ENCODE measurements at regions not wholly inside any gene's neighbourhood (a gene's known extent, or its start where the extent isn't known, plus 50 kb on each side); places are given as distances from the start of the nearest gene placed in this dataset.

DNA sequence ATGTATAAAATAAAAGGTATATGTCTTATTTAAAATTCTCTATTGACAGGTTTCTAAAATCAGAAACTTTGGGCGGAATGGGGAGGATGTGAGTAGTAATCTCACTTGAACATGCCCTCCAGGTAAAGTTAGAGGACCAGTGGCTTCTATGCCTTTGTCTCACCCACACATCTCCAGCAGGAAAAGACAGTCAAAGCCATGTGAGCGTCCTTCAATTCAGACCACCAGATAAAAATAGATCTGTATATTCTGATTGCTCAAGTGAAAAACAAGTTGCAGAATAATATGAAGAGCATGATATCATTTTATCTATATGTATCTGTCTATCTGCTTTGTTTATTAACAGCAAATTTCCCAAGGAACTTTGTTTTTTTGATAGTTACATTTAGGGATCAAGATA lies 152.2 kb downstream of the TMCO5A start:
- TF ChIP-seq, protein P1, sequence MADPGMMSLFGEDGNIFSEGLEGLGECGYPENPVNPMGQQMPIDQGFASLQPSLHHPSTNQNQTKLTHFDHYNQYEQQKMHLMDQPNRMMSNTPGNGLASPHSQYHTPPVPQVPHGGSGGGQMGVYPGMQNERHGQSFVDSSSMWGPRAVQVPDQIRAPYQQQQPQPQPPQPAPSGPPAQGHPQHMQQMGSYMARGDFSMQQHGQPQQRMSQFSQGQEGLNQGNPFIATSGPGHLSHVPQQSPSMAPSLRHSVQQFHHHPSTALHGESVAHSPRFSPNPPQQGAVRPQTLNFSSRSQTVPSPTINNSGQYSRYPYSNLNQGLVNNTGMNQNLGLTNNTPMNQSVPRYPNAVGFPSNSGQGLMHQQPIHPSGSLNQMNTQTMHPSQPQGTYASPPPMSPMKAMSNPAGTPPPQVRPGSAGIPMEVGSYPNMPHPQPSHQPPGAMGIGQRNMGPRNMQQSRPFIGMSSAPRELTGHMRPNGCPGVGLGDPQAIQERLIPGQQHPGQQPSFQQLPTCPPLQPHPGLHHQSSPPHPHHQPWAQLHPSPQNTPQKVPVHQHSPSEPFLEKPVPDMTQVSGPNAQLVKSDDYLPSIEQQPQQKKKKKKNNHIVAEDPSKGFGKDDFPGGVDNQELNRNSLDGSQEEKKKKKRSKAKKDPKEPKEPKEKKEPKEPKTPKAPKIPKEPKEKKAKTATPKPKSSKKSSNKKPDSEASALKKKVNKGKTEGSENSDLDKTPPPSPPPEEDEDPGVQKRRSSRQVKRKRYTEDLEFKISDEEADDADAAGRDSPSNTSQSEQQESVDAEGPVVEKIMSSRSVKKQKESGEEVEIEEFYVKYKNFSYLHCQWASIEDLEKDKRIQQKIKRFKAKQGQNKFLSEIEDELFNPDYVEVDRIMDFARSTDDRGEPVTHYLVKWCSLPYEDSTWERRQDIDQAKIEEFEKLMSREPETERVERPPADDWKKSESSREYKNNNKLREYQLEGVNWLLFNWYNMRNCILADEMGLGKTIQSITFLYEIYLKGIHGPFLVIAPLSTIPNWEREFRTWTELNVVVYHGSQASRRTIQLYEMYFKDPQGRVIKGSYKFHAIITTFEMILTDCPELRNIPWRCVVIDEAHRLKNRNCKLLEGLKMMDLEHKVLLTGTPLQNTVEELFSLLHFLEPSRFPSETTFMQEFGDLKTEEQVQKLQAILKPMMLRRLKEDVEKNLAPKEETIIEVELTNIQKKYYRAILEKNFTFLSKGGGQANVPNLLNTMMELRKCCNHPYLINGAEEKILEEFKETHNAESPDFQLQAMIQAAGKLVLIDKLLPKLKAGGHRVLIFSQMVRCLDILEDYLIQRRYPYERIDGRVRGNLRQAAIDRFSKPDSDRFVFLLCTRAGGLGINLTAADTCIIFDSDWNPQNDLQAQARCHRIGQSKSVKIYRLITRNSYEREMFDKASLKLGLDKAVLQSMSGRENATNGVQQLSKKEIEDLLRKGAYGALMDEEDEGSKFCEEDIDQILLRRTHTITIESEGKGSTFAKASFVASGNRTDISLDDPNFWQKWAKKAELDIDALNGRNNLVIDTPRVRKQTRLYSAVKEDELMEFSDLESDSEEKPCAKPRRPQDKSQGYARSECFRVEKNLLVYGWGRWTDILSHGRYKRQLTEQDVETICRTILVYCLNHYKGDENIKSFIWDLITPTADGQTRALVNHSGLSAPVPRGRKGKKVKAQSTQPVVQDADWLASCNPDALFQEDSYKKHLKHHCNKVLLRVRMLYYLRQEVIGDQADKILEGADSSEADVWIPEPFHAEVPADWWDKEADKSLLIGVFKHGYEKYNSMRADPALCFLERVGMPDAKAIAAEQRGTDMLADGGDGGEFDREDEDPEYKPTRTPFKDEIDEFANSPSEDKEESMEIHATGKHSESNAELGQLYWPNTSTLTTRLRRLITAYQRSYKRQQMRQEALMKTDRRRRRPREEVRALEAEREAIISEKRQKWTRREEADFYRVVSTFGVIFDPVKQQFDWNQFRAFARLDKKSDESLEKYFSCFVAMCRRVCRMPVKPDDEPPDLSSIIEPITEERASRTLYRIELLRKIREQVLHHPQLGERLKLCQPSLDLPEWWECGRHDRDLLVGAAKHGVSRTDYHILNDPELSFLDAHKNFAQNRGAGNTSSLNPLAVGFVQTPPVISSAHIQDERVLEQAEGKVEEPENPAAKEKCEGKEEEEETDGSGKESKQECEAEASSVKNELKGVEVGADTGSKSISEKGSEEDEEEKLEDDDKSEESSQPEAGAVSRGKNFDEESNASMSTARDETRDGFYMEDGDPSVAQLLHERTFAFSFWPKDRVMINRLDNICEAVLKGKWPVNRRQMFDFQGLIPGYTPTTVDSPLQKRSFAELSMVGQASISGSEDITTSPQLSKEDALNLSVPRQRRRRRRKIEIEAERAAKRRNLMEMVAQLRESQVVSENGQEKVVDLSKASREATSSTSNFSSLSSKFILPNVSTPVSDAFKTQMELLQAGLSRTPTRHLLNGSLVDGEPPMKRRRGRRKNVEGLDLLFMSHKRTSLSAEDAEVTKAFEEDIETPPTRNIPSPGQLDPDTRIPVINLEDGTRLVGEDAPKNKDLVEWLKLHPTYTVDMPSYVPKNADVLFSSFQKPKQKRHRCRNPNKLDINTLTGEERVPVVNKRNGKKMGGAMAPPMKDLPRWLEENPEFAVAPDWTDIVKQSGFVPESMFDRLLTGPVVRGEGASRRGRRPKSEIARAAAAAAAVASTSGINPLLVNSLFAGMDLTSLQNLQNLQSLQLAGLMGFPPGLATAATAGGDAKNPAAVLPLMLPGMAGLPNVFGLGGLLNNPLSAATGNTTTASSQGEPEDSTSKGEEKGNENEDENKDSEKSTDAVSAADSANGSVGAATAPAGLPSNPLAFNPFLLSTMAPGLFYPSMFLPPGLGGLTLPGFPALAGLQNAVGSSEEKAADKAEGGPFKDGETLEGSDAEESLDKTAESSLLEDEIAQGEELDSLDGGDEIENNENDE (IDR thresholded peaks at IDR 0.05; ENCODE audit: insufficient replicate concordance, low read length), result no peak
- no peak for FAIRE-seq
- Histone ChIP-seq H4K91ac (replicated peaks; ENCODE audit: insufficient read length, low read length) (no peak overlapping the region), H3K23me2 (ENCODE audit: low read depth, low read length) (no peaks in the 10 kb centered on the region), H3K4me1 (replicated peaks in 1 of 4; ENCODE audit: control insufficient read depth in 3 of 4, insufficient read depth in 4 of 4, low read length in 3 of 4) (no peaks in the 10 kb centered on the region), H3K18ac (ENCODE audit: extremely low read depth, low read length) (no peak overlapping the region), H3K9me3 (ENCODE audit: insufficient read depth in 2 of 2, low read depth in 1 of 2, low read length in 1 of 2) (no peaks in the 10 kb centered on the region), H3K4ac (replicated peaks; ENCODE audit: insufficient read length, low read depth, low read length) (no peak overlapping the region), H3K27me3 (replicated peaks in 1 of 4; ENCODE audit: control insufficient read depth in 3 of 4, extremely low read depth in 1 of 4, insufficient read depth in 3 of 4, low read length in 3 of 4) (no peaks in the 10 kb centered on the region), H2BK120ac (replicated peaks; ENCODE audit: low read depth, low read length) (no peak overlapping the region), H3K79me2 (ENCODE audit: control insufficient read depth in 1 of 2, insufficient read depth in 2 of 2, low read length in 2 of 2) (no peaks in the 10 kb centered on the region), H2AK5ac (ENCODE audit: low read depth, low read length) (no peak overlapping the region), H3K14ac (ENCODE audit: insufficient read length) (no peak overlapping the region), H3K27ac (ENCODE audit: low read depth, low read length) (no peak overlapping the region), H2BK15ac (ENCODE audit: low read length) (no peak overlapping the region), H3K79me1 (ENCODE audit: low read depth, low read length) (no peaks in the 10 kb centered on the region), H3K9ac (replicated peaks in 1 of 4; ENCODE audit: extremely low read depth in 1 of 4, low read depth in 3 of 4, low read length in 3 of 4) (no peak overlapping the region), H2BK5ac (ENCODE audit: low read depth, low read length) (no peak overlapping the region), H4K8ac (ENCODE audit: extremely low read depth, insufficient read depth, low read length) (no peak overlapping the region), H3K56ac (replicated peaks; ENCODE audit: insufficient read length, low read depth, low read length) (no peak overlapping the region), H2BK12ac (ENCODE audit: low read depth, low read length) (no peak overlapping the region), H2BK20ac (ENCODE audit: low read length) (no peak overlapping the region), H4K20me1 (replicated peaks in 1 of 2; ENCODE audit: control insufficient read depth in 1 of 2, insufficient read depth in 2 of 2, low read length in 2 of 2) (no peaks in the 10 kb centered on the region), H3K23ac (ENCODE audit: insufficient read length) (no peak overlapping the region), H3K36me3 (ENCODE audit: control insufficient read depth in 2 of 4, insufficient read depth in 4 of 4, low read length in 3 of 4) (no peaks in the 10 kb centered on the region), H4K5ac (ENCODE audit: insufficient read length, low read depth, low read length) (no peak overlapping the region), H3K4me2 (ENCODE audit: insufficient read depth in 1 of 2, low read depth in 2 of 2, low read length in 2 of 2) (no peak overlapping the region), H2AFZ (ENCODE audit: low read length) (no peak overlapping the region), H3K4me3 (ENCODE audit: extremely low read depth in 1 of 4, insufficient read depth in 2 of 4, low read depth in 3 of 4, low read length in 4 of 4) (no peak overlapping the region)
- no peak for DNase-seq (ENCODE audit: low read depth in 1 of 2, low spot score in 2 of 2)
- 97% methylated on average over 2 of the region's 2 CpGs; no CpG with 5 or more reads in 1 of the 2 experiments for WGBS, 2 experiments (ENCODE audit: extremely low coverage in 1 of 2, insufficient coverage in 1 of 2, insufficient read length in 1 of 2, insufficient replicate concordance in 2 of 2, low coverage in 1 of 2, low lambda C conversion rate in 2 of 2, missing lambda C conversion rate in 1 of 2)
- POLR2A ChIA-PET (ENCODE audit: partially characterized antibody), result no interaction called here
- CTCF ChIA-PET (ENCODE audit: partially characterized antibody), result interaction anchor here (0.9 to 1.4 kb wide), 2 partner anchors 81 to 90 kb away, joined by 4 to 5 read pairs; no protein-coding TSS in a partner anchor
